ENCODE measurements at regions not wholly inside any gene's neighbourhood (a gene's known extent, or its start where the extent isn't known, plus 50 kb on each side); places are given as distances from the start of the nearest gene placed in this dataset.

DNA sequence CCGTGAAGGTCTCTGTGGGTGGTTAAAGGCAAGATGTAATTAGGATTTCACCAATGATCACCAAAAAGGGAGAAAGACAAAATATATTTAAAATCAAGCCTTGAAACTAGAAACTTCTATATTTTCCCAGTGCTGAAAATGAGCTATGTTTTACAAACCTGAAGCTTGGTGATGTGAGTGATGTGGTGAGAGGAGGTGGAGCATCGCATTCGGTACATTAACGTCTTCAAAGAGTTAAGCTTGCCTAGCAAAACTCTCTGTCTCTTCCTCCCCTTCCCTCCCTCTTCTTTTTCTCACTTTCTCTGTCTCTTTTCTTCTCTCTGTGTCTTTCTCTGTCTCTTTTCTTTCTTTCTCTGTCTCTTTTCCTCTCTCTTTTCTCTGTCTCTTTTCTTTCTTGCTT lies 347.3 kb upstream of the IRX2 start:
- TF ChIP-seq POLR2A (IDR thresholded peaks at IDR 0.05) (no peak), CTCF (IDR thresholded peaks at IDR 0.05) (no peak), EP300 (IDR thresholded peaks at IDR 0.05) (no peak)

Data from sigmoid colon (tissue), 4 donors.